ENCODE measurements at regions not wholly inside any gene's neighbourhood (a gene's known extent, or its start where the extent isn't known, plus 50 kb on each side); places are given as distances from the start of the nearest gene placed in this dataset.
"Not testable (repeated sequence)": the region's sequence is repeated elsewhere in the genome, so short reads cannot be mapped to it uniquely, and the experiment has no call there.

DNA sequence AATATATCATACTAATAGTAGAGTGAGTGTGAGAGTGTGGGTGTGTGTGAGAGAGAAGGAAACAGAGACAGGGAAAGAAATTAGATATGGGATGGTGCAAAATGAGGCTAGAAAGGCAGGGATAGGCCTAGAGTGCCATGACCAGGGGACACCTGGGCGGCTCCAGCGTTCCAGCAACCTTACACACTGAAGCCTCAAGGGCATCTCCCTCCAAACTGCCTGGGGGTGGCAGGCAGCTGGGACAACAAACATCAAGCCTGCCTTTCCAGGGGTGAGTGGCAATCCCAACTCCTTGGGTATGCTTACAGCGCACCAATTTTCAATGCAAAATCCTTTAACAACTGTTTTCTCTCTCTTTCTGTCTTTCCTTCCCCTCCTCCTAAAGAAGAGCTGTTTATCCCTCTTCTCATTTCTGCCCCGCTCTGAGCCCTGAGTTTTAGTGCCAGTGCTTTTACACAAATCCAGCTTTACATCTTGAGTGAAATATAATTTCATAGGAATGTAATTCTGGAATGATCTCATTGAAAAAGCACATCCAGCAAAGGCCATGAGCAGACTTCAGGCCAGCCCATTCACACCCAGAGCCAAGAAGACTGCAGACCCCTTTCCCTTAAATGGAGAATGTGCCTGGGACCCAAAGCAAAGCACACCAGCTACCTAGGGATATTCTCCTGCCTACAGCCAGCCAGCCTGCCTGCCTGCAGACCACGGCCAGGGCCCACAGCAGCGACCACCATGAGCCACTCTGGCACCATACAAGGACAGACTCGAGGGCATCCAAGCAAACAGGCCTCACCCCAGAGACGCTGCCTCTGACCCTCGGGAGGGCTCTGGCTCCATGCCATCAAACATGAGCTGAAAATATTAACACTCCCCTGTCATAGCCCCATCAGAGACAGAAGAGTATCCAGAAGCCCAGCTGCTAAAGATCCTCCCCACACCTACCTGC is 90.3 kb downstream of the RPL27A start:
- no peak for DNase-seq (ENCODE audit: low spot score)

DNA sequence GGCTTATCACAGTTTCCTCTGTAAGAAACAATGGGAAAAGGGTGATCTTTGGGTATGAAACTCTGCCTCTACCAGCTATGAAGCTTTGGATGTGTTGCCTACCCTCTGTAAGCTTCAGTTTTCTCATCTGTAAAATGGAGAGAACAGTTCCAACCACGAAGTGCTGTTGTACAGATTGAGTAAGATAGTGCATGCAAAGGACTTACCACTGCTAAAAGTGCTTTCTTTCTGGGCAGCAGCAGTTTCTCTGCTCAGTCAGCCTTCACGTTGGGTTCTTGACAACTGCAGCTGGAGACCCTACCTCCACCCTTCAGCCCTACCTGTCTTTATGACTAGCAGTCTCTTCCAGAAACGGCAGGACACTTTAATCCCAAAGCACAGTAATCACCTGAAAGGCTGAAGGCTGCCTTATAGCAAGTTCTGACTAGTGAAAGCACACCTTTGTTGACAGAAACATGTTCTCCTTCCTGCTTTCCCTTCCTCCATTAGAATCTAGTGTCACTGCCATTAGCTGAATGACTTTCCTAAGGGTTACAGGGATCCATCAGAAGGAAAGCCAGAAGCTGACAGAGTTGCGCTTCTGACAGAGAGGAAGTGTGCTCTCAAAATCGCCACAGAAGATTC is 91.4 kb downstream of the RPL27A start:
- DNase-seq (ENCODE audit: low spot score) = no peak

DNA sequence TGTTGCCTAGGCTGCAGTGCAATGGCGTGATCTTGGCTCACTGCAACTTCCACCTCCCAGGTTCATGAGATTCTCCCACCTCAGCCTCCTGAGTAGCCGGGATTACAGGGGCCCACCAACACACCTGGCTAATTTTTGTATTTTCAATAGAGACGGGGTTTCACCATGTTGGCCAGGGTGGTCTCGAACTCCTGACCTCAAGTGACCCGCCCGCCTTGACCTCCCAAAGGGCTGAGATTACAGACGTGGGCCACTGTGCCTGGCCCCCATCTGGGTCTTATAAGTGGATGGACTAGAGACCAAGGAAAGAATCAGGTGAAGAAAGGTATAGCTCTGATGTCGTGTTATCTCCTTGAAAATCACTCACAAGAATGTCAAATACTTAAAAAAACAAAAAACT is 92.3 kb downstream of the RPL27A start:
- not testable (repeated sequence) for DNase-seq (ENCODE audit: low spot score)

DNA sequence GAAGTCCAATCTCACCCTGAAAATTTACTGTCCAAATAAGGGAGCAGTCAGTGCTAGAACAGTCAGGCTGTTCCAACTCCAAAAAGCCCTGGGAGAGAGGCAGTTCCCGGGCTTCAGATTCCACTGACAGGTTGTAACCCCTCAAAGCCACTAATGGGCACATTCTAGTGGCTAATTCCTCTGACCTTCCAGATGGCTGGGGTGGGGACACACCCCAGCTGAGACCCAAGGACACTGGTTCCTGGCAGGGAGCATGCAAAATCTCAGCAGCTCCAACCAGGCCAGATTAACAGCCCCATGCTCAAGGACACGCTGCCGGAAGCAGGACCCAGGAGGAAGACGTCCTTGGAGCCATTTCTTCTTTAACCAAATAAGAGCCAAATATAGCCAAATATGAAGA is 92.7 kb downstream of the RPL27A start:
- DNase-seq (ENCODE audit: low spot score) = no peak

DNA sequence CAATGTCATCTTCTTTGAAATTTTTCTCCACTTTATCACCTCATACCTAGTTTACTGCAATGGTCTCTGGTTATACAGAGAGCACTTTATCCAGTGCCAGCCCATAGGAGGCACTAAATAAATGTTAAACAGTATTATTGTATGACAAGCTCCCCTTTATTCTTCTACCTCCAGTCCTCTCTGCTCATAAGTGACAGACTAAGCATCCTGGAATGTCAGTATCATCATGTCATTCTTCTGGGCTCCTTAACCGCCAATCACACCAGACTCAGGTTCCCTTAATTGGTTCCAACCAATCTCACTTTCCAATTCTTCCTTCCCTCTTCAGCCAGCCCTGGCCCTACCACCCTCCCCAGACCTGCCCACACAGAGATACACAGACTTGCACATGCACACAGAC is 93.1 kb downstream of the RPL27A start:
- DNase-seq (ENCODE audit: low spot score) = no peak

DNA sequence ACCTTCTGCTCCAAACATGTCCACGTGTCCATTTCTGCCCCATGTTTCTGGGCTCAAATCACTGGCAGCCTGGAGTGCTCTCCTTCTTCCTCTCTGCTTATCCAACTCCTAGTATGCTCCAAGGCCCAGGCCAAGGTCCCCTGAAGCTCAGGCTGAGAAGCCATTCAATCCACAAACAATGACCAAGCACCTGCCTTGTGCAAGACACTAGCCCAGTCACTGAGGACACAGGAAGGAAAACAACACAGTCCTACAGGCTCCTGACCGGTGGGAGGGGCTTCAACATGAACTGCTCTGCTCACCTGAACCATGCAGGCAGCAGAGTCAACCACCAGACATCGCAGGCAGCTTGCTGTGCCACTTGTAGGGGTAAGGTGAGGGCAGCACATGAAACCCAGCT is 93.6 kb downstream of the RPL27A start:
- DNase-seq (ENCODE audit: low spot score) = no peak

DNA sequence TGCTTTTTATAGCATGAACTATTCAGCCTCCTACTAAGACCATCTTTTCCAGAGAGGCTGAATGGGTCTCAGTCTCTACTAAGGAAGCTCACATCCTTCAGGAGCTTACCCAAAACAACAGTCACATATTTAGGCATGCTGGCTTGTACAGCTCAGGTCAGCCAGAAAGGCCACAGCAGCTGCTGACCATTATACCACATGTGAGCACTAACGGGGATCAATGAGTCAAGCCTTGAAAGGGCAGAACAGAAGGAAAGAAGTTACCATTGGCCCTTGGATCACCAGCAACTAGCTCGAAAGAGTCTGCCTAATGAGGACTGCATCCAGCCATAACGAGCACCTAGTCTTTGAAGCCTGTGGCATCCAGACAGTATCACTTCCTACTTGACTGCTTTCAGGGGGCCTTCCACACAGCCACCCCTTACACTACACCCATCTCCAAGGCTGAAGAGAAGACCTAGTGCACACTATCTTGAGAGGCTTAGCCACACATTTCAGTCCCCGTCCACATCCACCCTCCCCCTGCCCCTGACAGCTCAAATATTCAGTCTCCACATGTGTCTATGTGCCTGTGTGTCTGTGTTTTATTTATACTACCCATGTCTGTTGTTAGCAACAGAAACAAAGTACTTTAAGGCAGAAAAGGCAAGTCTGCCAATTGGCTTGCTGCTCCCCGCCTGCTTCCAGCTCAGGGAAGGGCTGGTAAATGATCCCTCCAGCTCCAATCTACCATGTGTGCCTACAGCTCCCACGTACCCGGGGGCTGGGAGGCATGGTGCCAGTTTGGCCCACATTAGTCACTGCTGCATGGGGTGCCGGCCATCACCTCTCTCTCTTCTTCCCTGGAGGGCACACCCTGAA is 95.5 kb downstream of the RPL27A start:
- no peak for DNase-seq (ENCODE audit: low spot score)

DNA sequence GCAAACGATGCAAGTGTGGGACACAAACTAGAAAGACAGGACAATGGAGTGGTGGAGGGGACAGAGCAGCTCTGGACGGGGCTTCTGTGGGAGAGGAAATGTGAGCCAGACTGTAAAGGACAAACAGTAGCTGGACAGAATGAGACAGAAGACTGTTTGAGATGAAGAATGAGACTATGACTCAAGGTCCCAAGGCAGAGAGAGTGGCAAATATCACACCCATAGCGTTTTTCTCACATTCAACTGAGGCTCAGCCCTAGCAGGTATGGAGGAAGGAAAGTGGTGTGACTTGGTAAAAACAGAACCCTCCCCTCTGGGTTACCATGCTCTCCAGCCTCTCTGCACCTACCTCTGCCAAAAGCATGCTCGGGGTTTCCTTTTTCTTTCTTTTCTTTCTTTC is 96.5 kb downstream of the RPL27A start:
- no peak for DNase-seq (ENCODE audit: low spot score)

DNA sequence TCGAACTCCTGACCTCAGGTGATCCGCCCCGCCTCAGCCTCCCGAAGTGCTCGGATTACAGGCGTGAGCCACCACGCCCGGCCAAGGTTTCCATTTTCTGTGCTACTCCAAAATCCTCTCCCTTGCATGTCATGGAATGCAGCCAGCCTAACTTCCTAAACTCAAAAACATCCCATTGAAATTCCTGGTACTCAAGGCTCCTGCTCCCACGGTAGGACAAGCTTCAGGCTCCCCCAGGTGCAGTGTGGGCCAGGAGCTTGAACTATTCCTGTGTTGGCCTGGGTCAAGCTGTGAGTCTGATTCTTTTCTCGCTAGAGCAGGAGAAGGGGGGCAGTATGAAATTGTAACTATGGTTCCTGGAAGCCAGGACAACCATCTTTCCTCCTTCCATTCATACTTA is 97.1 kb downstream of the RPL27A start:
- no peak for DNase-seq (ENCODE audit: low spot score)

DNA sequence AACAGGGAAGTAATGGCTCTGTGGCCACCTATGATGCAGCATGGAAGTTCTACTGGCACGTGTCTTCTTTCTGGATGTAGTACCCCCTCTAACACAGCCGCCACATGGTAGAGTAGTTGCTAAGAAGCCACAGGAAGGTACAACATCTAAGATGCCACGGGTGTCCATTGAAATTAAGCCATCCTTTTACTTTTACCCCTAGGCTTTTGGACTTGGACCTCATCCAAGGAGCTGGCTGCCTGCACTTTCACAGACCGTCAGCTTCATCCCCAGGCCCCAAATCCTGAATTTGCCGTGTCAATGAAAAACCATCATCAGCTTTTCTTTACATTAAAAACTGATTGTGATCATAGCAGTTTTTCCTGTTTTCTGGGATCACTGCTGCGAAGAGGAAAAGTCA is 102.4 kb downstream of the RPL27A start:
- DNase-seq (ENCODE audit: low spot score) = no peak

DNA sequence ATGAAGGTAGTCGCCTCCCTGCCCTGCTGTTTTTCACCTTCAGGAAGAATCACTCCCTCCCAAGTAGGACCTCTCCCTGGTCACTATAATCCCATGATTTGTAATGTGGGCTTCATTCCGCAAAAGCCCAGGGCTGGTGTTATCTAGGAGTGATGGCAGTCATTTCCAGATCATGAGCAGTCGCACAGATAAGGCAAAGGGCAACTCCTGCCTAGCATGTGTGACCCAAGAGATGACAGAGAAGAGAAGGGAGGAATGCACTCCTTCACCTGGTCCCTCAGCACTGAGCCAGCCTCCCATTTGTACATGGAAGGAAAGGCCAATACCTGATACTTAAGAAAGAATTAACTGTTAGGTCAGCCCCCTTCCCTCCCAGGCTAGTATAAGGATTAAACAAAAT is 102.9 kb downstream of the RPL27A start:
- no peak for DNase-seq (ENCODE audit: low spot score)

DNA sequence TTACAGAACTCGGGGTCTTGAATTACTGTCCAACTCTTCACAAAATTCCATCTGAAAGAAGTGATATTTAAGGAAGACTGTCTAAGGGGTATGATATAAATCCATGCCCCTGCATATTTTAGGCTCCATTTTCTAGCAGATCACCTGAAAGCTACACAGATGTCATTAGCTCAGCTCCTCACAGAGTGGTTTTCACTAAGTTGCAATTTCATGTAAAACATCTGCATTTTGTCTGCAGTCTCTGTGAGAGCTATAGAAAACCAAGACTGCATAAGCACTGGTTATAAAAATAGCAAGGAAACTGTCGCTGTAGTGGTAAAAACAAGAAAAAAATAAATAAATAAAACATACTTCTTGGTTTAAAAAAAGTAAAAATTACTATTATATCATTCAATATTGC is 103.4 kb downstream of the RPL27A start:
- no peak for DNase-seq (ENCODE audit: low spot score)

DNA sequence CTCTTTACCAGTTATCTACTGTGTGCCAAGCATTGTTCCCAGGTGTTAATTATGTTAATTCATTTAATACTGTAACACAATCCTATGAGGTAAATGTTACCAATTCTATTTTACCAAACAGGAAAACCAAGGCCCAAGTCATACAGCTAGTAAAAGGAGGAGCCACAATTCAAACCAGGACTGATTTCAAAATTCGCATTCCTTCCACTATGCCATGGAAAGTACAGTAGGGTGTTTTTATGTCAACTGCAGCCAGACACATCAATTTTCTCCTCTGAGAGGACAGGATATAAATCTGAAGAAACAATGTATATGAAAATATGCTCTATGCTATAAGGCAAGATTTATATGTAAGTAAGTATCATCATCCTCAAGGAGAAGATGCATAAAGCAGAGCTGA is 104.3 kb downstream of the RPL27A start:
- no peak for DNase-seq (ENCODE audit: low spot score)

DNA sequence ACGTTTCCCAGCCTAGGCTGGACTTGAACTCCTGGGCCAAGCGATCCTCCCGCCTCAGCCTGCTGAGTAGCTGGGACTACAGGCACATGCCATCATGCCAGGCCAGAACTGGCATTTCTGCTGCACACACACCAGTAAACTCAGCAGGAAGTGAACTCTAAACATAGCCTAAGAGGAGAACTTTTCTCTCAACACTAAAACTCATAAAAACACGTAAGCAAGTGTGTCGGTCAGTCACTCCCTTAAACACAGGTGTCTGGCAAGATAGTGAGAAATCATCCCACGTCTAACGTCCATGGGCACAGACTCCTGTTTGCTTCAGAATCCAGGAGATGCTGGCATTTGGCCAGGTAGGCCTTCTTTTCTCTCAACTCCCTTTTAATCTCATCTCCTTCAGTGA is 104.8 kb downstream of the RPL27A start:
- DNase-seq (ENCODE audit: low spot score) = no peak

DNA sequence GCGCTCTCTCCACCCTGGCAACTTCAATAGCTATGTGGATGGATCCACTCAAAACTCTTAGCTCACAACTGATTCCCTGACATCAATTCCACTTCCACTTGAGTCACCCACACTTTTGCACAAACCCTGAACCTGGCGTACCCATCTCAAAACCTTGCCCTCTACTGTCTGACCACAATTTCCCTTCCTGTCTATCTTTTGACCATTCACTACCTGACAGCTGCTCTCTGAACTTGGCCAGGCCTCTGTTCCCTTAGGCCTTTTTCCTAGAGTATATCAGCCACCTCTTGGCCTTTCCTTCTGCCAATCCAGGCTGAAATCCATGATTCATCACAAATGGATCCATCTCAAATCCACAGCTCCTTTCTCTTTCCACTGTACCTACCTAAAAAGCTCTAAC is 106.0 kb downstream of the RPL27A start:
- no peak for DNase-seq (ENCODE audit: low spot score)

DNA sequence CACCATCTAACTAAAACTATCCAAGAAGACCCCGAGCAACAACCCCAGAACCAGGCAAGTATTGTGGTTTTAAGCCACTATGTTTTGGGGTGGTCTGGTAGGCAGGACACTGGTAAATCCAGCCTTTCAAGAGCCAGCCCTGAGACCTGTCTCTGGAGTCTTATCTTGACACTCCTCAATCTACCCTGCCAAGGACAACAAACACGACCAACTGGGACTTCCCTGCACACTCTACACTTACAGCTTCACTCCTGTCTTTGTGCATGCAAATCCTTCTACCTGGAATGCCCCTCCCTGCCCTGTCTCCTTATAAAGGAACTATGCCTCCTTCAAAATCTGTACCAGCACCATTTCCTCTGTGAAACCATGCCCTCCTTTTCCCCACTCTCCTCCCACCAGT is 107.3 kb downstream of the RPL27A start:
- DNase-seq (ENCODE audit: low spot score) = no peak

DNA sequence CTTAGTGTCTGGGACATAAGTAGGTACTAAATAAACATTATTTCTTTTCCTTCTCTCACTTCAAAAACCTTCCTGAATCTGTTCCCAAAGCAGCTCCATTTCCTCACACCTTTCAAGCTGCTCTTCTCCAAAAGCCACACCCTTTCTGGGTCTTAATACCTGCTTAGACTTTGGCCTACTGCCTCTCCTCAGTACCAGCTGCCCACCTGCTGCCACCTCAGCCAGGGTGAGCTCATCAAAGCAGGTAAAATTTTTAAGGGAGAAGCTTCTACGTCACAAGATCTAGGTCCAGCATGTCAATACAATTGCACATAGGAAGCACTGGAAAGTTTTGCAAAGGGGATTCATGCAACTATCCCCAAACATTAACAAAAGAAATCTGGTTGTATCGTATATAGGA is 108.4 kb downstream of the RPL27A start:
- DNase-seq (ENCODE audit: low spot score) = no peak

DNA sequence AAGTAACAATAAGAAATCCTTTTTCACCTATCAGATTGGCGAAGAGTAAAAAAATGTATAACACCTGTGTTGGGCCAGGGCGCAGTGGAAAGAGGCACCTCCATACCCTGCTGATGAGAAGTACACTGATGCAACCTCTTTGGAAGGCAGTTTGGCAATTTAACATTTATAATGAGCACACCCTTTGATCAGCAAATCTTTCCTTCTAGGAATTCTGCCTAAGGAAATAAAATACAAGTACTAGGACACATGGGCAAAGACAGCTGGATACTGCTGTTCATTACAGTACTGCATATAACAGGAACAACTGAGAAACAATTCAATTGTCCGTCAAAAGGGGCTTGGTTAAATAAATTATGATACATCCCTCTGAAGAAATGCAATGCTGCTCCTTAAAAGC is 110.1 kb downstream of the RPL27A start:
- no peak for DNase-seq (ENCODE audit: low spot score)

DNA sequence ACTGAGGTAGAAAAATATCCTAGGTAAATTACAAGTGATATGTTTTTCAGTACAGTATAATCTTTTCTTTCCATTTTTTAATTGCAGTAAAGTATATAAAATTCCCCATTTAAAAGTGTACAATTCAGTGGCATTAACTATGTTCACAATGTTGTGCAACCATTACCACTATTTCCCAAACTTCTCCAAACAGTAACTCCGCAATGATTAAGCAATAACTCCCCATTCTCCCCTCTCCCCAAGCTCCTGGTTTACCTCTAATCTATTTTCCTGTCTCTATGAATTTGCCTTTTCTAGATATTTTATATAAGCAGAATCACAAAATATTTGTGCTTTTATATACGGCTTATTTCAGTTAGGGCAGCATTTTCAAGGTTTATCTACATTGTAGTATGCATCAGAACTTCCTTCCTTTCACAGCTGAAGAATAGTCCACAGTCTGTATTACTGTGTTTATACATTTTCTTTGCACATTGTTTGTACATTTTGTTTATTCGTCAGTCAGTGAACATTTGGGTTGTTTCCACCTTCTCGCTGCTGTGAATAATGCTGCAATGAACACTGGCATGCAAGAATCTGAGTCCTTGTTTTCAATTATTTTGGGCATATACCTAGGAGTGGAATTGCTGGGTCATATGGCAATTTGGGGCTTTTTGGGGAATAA is 110.7 kb downstream of the RPL27A start:
- no peak for DNase-seq (ENCODE audit: low spot score)

DNA sequence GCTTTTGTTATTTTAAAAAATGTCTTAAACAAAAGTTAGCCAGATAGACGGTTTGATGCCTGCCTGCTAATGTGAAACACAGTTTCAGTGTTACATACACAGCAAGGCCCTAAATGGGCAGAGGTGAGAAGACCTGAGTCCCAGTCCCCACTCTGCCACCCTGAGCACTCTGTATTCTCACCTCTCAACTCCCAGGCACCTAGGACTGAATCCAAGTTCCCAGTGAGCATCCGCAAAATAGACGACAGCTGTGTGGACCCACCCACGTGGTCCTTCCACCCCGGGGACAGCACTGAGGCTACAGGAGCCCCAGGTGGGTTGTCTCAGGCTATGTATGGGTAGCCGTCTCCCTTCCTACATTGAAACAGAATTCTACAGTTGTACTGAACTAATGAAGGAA is 111.5 kb downstream of the RPL27A start:
- no peak for DNase-seq (ENCODE audit: low spot score)

DNA sequence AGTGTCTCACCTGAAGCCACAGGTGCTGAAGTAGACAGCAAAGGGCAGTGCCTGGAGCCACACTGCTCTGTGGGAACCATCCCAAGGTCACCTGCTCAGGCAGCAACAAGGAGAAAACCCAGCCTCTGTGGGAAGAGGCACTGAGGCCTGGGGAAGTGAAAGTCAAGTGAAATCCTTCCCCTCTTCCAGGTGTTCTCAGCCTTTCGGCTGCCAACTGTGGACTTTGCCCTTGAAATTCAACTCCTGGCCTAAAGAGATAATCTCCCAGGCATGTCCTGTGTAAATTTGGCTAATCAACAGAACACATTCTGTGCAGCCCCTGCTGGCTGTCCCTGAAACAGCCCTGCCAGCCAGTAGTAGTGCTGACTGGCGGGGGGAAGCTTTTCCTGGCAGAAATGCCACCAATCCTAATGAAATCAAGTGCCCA is 112.1 kb downstream of the RPL27A start:
- no peak for DNase-seq (ENCODE audit: low spot score)

DNA sequence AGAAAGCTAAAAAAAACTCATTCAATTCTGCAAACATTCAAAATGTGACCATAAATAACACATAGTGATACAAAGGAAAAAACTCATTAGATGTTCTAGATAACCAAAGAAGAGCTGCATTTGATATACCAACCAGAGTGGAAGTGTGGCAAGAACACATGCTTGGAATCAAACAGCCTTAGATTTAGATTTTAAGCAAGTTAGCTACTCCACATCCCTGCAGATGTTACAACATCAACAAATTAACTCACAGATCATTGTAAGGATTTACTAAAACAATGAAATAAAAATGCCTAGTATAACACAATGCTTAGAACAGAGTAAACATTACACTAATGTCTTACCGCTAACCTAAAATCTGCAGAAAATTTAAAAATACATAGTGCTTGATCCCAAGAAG is 114.0 kb upstream of the AKIP1 start:
- DNase-seq (ENCODE audit: low spot score) = no peak
